GM18873 (cell line): ENCODE measurements at regions not wholly inside any gene's neighbourhood (a gene's known extent, or its start where the extent isn't known, plus 50 kb on each side); places are given as distances from the start of the nearest gene placed in this dataset.

Source experiments
- ATAC-seq: cut with Tn5 transposase; IDR thresholded peaks from one replicate; pipeline ENCODE4 v1.9.1; 2021; ENCODE audit warnings: mild to moderate bottlenecking, moderate library complexity, moderate number of reproducible peaks; ENCODE audit not compliant: unreplicated experiment, low FRiP score

DNA sequence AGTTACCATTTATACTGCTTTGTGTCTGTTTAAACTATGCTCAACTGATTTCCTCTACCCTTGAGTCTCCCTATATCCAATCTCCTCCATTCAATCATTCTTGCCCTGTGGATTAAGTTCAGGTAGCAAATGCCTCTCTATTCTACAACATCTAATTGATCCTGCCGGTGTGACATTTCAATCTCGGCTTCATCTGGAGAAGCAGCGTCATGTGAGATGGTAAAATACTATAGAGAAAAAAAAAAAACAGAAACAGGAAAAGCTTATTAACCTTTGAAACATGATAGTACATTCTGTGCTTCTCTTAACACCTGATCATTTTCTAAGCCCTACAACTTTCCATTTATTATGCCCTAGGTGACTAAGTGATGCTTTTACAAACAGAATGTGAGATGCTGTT, 89.4 kb downstream of the KCTD12 start:
- no peak for ATAC-seq

GRCh38 chr13:76795701-76796695, 90.2 kb downstream of the KCTD12 start:
- ATAC-seq, result no peak

DNA sequence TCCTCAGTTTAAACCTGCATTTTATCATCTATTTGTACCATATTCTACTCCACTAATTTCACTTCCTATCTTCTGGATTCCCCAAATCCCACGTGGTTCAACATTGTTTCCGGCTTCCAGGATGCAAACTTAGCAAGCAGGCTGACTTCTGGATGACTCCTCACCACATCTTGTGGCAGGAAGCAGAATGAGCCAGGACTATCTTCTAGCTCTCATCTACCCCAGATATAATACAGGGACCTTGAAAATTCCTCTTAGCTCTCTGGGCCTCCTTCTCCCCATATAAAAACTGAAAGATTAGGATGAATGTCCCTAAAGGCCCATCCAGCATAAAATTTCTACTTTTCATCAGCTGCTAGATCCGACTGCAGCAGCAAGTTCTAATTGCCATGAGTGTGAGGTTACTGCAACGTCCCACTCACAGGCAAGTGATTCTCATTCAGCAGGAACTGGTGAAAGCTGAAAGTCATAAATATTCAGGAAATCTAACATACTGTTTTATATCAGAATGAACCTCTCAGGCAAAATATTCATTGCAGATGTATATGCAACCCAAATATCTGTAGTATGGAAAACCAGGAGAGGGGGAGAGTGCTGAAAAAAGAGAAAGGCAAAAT, 93.4 kb downstream of the KCTD12 start:
- ATAC-seq, result no peak

GRCh38 chr13:76790980-76791819, 95.0 kb downstream of the KCTD12 start:
- ATAC-seq, result no peak

- ATAC-seq, result no peak
Observed at GRCh38 chr13:76790526-76790925, 95.7 kb downstream of the KCTD12 start.

DNA sequence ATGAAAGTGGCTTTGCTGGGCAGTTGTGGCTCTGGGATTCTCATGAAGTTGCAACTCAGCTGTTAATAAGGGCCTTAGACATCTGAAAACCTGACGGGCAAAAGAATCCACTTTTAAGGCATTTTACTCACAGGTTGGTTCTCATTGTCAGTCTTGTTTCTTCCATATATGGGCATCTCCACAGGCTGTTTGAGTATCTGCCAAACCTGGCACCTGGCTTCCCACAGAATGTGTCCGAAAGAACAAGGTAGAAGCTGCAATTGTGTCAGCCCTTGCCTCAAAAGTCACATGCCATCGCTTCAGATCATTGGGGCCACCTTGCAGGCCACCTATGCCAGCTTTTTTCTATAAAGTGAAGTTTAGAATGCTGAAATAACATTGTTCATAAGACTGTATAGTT, 102.4 kb downstream of the KCTD12 start:
- no peak for ATAC-seq

- no peak for ATAC-seq
Observed at GRCh38 chr13:76778853-76779252, 107.4 kb downstream of the KCTD12 start.

- ATAC-seq, result no peak
Observed at GRCh38 chr13:76777096-76777495, 109.1 kb downstream of the KCTD12 start.

GRCh38 chr13:76775088-76775740, 111.0 kb downstream of the KCTD12 start:
- ATAC-seq, result no peak

GRCh38 chr13:76773448-76774094, 112.6 kb downstream of the KCTD12 start:
- no peak for ATAC-seq

- no peak for ATAC-seq
Observed at GRCh38 chr13:76772241-76772640, 114.0 kb downstream of the KCTD12 start.

GRCh38 chr13:76769271-76769791, 116.9 kb downstream of the KCTD12 start:
- no peak for ATAC-seq

DNA sequence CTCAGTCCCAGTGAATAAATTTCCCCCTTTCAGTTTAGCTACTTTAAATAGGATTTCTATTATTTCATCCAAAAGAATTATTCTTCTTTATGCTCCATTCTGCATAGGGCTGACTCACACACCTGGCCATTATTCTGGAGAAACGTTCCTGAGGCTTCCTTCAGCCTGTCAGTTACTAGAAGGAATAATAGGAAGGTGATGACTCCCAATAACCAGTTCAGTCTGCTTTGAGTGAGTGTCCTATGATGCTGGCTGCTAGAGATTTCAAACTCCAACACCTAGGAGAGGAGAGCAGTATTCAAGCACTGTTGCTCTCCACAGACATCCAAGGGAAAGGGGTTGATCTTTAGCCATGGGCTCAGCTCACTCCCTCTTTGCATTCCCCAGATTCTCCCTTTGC, 117.8 kb downstream of the KCTD12 start:
- ATAC-seq, result no peak

DNA sequence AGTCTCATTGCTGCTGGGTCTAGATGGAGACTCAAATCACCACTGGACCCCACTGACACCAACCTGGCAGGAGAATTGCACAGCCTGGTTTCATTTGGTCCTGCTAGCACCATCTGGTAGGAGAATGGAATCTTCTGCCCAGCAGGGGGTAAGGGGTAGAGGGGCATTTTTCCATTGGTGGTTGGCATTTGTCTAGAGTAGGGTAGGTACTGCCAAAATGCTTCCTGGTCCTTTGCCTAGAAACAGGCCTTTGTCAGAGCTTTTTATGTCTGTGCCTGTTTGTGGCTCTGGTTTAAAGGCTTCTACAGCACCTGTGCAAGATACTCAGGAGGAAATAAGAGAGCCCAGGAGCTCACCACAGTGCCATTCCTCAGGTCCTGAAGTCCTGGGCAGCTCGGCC, 121.3 kb downstream of the KCTD12 start:
- no peak for ATAC-seq

GRCh38 chr13:76764429-76764828, 121.8 kb downstream of the KCTD12 start:
- no peak for ATAC-seq

- ATAC-seq, result no peak
Observed at GRCh38 chr13:76762721-76763120, 123.5 kb downstream of the KCTD12 start.

DNA sequence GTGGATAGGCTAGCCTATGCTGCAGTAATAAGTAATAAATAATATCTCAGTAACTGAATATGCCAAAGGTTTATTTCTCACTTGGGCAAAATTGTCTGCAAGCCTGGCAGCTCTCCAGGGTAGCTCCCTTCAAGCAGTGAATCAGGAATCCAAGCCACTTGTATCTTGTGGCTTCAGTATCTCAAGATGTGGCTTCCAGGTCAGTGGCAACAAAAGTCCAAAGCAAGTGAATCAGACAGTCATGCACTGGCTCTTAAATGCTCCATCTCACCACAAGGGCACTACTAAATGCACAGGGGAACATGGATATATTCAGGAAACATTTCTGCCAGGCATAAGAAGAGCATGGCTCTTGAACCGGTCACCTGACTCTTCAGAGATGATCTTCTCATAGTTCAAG, 126.3 kb downstream of the KCTD12 start:
- ATAC-seq, result no peak

DNA sequence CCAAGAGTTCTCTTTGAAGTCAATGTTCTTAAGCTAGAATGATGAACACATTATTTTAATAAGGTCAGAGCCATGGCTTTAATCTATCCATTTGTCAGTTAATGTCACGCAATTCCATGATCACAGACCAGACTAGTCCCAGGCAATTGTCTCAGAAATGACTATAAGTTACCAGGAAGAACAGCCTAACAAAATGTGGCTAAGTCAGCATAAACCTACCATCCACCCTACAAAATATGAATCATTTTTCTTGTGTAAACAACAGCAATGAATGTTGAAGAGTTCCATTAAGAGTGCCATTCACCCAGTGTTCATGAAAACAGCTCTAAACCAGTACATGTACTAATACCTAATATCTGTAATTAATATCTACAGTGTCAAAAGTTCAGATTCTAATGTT, 127.5 kb downstream of the KCTD12 start:
- ATAC-seq, result no peak

DNA sequence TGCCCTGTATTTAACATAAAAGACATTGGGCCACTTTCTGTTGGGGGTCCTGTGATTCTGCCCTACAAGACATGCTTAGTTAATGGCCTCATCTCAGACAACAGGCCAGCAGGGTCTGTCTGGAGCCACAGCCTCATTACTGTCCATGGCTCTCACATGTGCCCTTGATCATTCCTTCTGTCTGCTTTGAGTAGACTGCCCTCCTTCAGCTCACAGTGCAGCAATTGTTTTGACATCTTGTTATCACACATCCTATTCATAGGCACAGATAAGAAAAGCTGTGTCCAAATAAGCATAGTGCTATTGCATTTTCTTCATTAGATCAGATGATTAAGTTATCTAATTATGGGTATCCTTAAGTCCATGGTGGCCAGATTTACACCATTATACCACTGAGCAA, 127.9 kb downstream of the KCTD12 start:
- ATAC-seq, result no peak

- no peak for ATAC-seq
Observed at GRCh38 chr13:76756451-76756850, 129.8 kb downstream of the KCTD12 start.
